ENCODE measurements at regions not wholly inside any gene's neighbourhood (a gene's known extent, or its start where the extent isn't known, plus 50 kb on each side); places are given as distances from the start of the nearest gene placed in this dataset.
A peak's percentile ranks its signal among the peaks of the same experiment; 100 is the strongest.

GRCh38 chr2:163800951-163801381 is 65.2 kb upstream of the FIGN start:
- no peak for DNase-seq (ENCODE audit: low spot score in 2 of 2)
- TF ChIP-seq, protein P1, sequence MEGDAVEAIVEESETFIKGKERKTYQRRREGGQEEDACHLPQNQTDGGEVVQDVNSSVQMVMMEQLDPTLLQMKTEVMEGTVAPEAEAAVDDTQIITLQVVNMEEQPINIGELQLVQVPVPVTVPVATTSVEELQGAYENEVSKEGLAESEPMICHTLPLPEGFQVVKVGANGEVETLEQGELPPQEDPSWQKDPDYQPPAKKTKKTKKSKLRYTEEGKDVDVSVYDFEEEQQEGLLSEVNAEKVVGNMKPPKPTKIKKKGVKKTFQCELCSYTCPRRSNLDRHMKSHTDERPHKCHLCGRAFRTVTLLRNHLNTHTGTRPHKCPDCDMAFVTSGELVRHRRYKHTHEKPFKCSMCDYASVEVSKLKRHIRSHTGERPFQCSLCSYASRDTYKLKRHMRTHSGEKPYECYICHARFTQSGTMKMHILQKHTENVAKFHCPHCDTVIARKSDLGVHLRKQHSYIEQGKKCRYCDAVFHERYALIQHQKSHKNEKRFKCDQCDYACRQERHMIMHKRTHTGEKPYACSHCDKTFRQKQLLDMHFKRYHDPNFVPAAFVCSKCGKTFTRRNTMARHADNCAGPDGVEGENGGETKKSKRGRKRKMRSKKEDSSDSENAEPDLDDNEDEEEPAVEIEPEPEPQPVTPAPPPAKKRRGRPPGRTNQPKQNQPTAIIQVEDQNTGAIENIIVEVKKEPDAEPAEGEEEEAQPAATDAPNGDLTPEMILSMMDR (IDR thresholded peaks at IDR 0.05): no peak
- TF ChIP-seq POLR2A (IDR thresholded peaks at IDR 0.05): no peak
- peak overlapping the region; percentile 12 for H3K4me3 ChIP-seq (ENCODE audit: low read depth, poor library complexity, severe bottlenecking)
- WGBS, 2 donors: 48 to 52% methylated on average over 3 of the region's 3 CpGs
- intact Hi-C loops (cut with DNase I; ENCODE audit: low total_unique reads): no loop called here

GRCh38 chr2:163799807-163800206 is 64.0 kb upstream of the FIGN start:
- intact Hi-C loops (cut with DNase I; ENCODE audit: low total_unique reads): no loop called here
- no peak overlapping the region for H3K4me3 ChIP-seq (ENCODE audit: low read depth, poor library complexity, severe bottlenecking)
- DNase-seq (ENCODE audit: low spot score in 2 of 2): no peak
- WGBS, 2 donors: 64 to 75% methylated on average over 2 of the region's 2 CpGs
- TF ChIP-seq, protein P1 (IDR thresholded peaks at IDR 0.05): no peak
- TF ChIP-seq POLR2A (IDR thresholded peaks at IDR 0.05): no peak

- TF ChIP-seq POLR2A (IDR thresholded peaks at IDR 0.05): no peak
- TF ChIP-seq, protein P1 (IDR thresholded peaks at IDR 0.05): no peak
- no peak for DNase-seq (ENCODE audit: low spot score in 2 of 2)
- intact Hi-C loops (cut with DNase I; ENCODE audit: low total_unique reads): no loop called here
- H3K4me3 ChIP-seq (ENCODE audit: low read depth, poor library complexity, severe bottlenecking): no peak overlapping the region
Observed at GRCh38 chr2:163794635-163795034, 58.8 kb upstream of the FIGN start.

Data from lower leg skin (tissue), 4 donors.